H1 (cell line): ENCODE measurements at regions not wholly inside any gene's neighbourhood (a gene's known extent, or its start where the extent isn't known, plus 50 kb on each side); places are given as distances from the start of the nearest gene placed in this dataset.

Experiments
- BCL11A ChIP-seq, 2 experiments: IDR thresholded peaks; one replicate each; pipeline ENCODE4 v1.6.1; 2011; ENCODE audit warnings: low read depth in 2 of 2, low read length in 2 of 2, mild to moderate bottlenecking in 2 of 2
- CBX8 ChIP-seq: fragments of 300-800, 300-1000 bp; sonication (generic); IDR thresholded peaks from 2 replicates; pipeline ENCODE4 v1.7.1; 2016; ENCODE audit warnings: low read depth, low read length, borderline replicate concordance
- CTCF ChIP-seq, 3 experiments: IDR thresholded peaks; 1 replicate in 2 of 3; 2 replicates in 1 of 3; pipeline versions ENCODE4 v1.5.1 to v1.6.1; 2011; ENCODE audit warnings: low read length in 3 of 3, mild to moderate bottlenecking in 3 of 3, inconsistent platforms in 2 of 3, low read depth in 1 of 3, moderate library complexity in 1 of 3; ENCODE audit not compliant: insufficient read depth in 1 of 3; ENCODE audit errors: control extremely low read depth in 1 of 3
- POLR2A ChIP-seq, 2 experiments: IDR thresholded peaks; 1 replicate in 1 of 2; 2 replicates in 1 of 2; pipeline ENCODE4 v1.6.1; 2011; ENCODE audit warnings: low read depth in 2 of 2, low read length in 2 of 2, mild to moderate bottlenecking in 2 of 2; ENCODE audit errors: control extremely low read depth in 1 of 2
- TCF12 ChIP-seq: IDR thresholded peaks from 2 replicates; pipeline ENCODE4 v1.6.1; 2011; ENCODE audit warnings: low read depth, mild to moderate bottlenecking, low read length

- TF ChIP-seq BCL11A (IDR thresholded peaks at IDR 0.05; ENCODE audit: low read depth in 2 of 2, low read length in 2 of 2) = no peak
- no peak for TF ChIP-seq CBX8
- TF ChIP-seq CTCF (IDR thresholded peaks at IDR 0.05; ENCODE audit: control extremely low read depth in 1 of 3, insufficient read depth in 1 of 3, low read depth in 1 of 3, low read length in 3 of 3) = no peak
- TF ChIP-seq POLR2A (IDR thresholded peaks at IDR 0.05; ENCODE audit: control extremely low read depth in 1 of 2, low read depth in 2 of 2, low read length in 2 of 2) = no peak
- TF ChIP-seq TCF12 = no peak
These were observed 476.6 kb downstream of the COL11A1 start for GRCh38 chr1:102631691-102632090.
